GM21723 (cell line): ENCODE measurements at regions not wholly inside any gene's neighbourhood (a gene's known extent, or its start where the extent isn't known, plus 50 kb on each side); places are given as distances from the start of the nearest gene placed in this dataset.
"Not testable (repeated sequence)": the region's sequence is repeated elsewhere in the genome, so short reads cannot be mapped to it uniquely, and the experiment has no call there.

Experiments used
- ATAC-seq: cut with Tn5 transposase; IDR thresholded peaks from one replicate; pipeline ENCODE4 v1.9.1; 2021; ENCODE audit warnings: mild to moderate bottlenecking, moderate library complexity; ENCODE audit not compliant: unreplicated experiment

DNA sequence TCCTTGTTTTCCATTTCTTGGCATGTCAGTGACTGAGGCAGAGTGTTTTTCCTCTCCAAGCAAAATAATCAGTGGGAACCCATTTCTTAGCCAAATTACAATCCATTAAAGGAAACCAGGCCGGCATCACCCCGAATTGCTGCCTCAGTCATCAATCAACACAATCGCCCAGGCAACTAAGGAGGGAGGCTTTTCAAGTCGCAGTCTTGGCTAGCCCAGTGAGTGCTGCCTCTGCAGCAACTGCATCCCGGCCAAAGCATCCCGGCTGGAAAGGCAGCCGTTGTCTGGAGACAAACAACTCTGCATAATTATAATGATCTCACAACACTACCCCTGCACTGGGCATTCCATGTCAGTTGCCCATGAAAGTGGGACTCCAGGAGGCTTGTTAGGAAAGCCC, 213.5 kb upstream of the PRICKLE2 start:
- ATAC-seq = no peak

GRCh38 chr3:64438066-64438465, 212.8 kb upstream of the PRICKLE2 start:
- no peak for ATAC-seq

DNA sequence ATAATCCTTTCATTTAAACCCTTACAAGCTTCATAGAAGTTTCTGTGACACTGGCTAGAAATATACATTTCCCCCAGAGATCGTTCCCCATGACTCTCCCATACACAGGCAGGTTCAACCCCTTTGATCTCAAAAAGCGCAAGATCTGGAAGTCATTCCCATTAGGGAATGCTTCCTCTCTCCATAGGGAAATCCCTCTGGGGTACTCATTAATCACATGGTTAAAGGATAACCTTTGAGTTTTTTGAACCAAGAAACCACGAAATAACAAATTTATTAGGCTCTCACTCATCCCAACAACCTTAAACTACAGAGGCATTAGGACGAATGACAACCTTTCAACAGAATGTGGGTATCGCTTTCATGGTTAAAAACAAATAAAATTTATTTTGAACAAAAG, 211.9 kb upstream of the PRICKLE2 start:
- no peak for ATAC-seq

DNA sequence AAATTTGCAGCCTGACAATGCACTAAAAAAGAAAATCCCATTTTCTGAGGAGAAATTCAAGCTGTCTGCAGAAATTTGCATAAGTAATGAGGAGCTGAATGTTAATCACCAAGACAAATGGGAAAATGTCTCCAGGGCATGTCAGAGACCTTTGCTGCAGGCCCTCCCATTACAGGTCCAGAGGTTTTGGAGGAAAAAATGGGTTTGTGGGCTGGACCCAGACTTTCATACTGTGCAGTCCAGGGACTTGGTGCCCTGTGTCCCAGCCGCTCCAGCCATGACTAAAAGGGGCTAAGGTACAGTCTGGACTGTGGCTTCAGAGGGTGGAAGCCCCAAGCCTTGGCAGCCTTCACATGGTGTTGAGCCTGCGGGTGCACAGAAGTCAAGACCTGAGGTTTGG, 209.8 kb upstream of the PRICKLE2 start:
- not testable (repeated sequence) for ATAC-seq

GRCh38 chr3:64432870-64433269, 207.6 kb upstream of the PRICKLE2 start:
- ATAC-seq = no peak

DNA sequence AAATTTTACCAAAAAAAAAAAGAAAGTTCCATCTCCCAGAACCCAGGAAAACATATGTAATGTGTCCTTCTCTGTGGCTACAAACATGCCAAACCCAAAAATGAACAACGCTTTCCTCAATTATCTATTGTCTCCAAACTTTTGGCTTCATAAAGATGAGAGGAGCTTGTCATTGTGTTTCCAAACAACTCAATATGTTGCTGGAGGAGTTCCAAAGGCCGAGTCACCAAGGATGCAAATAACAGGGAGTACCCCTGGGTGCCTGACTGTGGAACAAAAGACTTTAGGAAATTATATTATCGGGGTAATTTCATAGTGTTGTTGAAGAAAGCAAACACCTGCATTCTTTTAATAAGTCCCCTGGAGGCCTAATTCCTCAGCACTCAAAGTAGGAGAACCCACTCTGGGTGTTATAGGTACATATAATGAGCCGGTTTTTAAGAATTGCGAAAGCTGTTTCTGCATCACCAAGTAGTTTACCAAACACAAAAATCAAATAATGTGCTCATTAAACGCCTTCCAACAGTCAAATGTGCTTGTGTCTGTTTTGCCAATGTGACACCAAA, 206.3 kb upstream of the PRICKLE2 start:
- no peak for ATAC-seq

GRCh38 chr3:64427671-64428070, 202.4 kb upstream of the PRICKLE2 start:
- no peak for ATAC-seq

GRCh38 chr3:64426551-64426950, 201.3 kb upstream of the PRICKLE2 start:
- ATAC-seq = no peak

DNA sequence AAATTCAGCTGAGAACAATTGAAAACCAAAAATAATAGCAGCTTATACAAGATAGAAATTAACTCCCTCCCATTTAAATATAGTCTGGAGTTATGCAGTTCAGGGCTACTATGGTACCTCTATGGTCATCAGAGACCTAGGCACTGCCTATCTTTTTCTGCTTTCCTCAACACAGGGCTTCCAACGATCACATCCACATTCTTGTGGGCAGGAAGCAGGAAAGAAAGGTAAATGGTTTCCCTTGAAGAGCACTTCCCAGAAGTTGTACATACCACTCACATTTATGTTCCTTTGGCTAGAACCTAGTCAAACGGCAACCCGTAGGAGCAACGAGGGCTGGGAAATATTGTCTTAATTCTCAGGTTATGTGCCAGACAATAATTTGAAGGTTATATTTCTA, 197.7 kb upstream of the PRICKLE2 start:
- no peak for ATAC-seq

DNA sequence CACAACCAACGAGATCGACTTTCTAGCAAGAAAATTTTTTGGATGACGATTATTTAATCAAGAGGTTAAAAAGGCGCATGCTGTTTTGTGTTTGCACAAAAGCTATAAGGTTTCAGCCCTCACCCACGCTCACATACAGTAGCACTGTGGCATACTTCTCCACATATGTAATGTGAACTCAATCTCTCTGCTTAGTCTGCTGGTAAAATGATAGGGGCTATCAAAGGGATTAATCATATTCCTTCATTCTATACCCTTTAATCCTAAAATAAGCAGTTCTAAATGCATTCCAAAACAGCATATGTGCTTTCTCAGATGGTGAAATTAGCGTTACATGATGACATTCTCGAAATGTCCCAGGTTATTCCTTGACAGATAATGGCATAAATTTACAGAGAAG, 196.9 kb upstream of the PRICKLE2 start:
- no peak for ATAC-seq

DNA sequence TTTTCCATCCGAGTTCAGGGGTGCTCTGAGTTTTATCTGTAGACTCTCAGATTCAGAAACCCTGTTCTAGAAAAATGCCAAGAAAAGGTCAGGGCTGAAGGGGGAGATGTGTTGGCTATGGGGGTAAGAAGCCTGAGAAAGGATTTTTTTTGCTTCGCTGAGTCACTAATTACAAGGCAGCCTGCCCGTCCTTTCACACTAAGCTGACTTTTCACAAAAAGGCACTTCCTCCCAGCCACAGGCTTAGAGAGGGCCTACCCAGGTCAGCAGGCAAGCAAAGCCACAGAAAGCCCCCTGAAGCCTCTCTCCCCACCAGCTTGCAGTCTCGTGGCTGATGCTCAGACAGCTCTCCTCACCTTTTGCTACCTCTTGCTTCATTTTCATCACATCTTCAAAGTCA, 192.6 kb upstream of the PRICKLE2 start:
- ATAC-seq = no peak

DNA sequence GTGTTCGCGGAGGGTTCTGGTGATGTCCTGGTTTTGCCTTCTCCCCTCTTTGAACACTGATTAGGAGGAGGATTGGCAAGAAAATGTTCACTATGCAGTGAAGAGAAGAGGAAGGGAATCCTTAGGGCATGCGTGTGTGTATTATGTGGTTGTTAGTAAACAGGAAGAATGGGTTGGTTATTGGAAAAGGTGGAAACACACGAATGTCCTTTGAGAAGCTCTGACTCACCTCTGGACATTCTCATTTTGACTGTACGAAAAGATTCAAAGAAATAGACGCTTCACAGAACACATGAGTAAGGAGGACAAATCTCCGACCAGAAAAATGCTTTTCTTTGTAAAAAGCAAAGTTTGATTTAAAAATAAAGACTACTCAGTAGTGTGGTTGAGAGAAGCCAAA, 188.8 kb upstream of the PRICKLE2 start:
- no peak for ATAC-seq

DNA sequence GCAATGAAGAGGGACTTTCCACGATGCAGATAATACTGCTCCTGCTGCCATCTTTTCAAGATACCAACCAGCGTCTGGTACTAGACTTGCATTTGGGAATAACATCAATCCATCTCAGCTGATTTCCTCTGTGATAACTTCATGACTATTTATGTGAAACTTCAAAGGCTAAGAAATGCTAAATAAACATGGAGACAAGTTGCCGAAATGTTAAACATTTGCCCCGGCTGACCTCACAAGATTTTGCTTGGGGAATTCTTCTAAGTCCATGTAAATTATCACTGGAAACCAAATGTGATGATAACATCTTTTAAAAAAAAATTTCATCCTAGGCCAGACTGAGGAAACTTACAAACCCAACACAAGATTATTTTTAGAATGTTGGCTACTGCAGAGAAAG, 185.8 kb upstream of the PRICKLE2 start:
- no peak for ATAC-seq

- ATAC-seq = no peak
Observed at GRCh38 chr3:64410226-64410625, 185.0 kb upstream of the PRICKLE2 start.

DNA sequence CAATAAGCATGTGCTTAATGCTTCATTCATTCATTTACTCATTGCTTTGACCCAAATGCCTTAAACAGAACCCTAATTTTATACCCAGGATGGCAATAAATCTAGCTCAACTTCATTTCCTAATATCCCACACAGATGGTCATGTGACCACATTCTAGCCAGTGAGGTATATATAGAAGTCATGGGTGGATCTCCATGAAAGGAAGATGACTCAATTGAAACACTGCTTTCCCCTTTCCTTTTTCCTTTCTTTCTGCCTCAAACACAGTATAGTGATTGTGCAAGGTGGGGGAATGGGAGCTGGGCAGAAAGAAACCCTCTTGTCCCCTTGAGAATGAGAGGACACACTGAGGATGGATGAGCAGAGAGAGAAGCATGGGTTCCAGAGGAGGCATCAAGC, 183.5 kb upstream of the PRICKLE2 start:
- no peak for ATAC-seq

GRCh38 chr3:64406271-64406670, 181.0 kb upstream of the PRICKLE2 start:
- ATAC-seq = no peak

DNA sequence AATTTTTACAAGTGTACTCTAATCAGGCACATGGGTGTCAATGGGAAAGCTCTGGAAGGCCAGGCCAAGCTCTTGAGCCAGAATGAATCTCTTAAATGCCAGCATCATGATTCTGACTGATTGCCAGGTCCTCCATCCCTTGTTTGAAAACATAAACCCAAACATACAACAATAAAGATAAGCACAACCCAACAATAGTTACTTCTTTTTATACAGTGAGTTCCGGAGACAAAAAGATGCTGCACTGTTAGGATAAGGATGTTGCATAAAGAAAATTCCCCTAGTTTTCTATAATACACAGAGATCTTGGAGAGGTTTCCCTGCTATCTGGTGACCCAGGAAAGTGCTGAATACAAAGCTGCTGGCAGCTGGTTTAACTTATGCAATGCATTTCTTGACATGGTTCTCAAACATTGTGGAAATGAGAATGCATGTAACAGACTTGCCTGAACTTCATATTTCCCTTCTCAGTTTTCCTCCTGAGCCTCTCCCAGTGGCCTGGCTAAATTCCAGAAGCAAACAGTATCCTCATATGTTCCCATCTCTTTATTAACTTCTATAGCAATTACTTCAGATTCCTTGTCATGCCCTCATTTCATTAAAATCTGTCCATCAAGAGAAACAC, 180.1 kb upstream of the PRICKLE2 start:
- no peak for ATAC-seq

- no peak for ATAC-seq
Observed at GRCh38 chr3:64400706-64401105, 175.4 kb upstream of the PRICKLE2 start.

DNA sequence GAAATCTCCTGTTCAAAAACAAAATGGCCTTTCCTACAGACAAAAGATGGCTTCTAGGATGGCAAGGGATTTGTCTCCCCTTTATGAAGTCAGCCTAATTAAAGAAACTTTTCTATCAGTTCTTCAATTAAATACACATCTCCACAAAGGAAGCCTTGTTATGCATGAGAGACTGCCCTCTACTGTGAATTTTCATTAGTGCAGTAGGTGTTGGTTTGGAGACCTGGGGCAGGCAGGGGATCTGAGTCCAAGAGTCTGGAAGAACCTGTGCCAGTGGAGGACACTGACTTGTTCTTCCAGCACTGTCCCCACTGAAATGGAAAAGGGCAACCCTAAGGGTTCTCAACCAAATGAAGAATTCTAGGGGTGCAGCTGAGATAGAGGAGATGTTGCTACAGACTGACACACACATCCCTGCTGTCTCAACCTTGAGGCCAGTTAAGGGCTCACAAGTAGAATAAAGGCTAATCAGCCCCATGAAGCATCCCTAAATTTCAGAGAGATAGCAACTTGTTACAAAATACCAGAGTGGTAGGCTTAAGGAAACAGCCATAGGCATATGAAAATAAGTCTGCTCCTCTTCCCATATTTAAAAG, 174.0 kb upstream of the PRICKLE2 start:
- ATAC-seq = peak; percentile 73

GRCh38 chr3:64398476-64398875, 173.2 kb upstream of the PRICKLE2 start:
- ATAC-seq = no peak

DNA sequence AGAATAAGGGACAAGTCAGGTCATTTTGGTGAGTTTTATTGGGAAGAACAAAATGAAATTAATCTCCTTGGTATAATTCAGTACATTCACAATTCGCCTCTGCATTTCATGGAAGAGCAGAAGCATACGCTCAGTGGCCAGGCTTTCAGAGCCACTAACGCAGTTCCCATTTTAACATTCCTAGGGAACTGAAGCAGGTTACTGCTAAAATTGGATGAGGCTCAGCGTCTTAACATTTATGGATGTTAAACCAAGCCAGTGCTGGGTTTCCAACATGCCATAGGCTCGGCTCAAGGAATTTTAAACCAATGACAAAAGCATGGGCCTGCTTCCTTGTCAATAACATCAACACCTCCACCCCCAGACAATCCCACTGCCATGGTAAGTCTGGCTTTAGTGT, 172.7 kb upstream of the PRICKLE2 start:
- ATAC-seq = no peak

DNA sequence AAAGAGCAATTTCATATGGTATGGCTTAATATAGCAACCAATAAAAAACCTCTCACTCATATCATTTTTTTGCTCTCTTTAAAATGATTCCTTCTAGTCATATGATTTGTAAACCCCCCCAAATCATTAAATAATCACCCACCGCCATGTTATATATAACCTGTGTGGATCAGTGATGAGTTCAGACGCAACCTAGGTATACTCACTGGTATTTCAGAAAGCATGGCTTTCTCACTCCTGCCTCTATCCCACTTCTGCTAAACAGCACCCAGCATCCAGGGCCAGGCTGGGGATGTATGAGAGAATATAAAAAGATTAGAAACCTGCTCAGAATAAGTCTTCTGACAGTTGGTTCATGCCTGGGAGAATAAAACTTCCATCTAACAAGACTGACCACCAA, 172.3 kb upstream of the PRICKLE2 start:
- ATAC-seq = no peak

DNA sequence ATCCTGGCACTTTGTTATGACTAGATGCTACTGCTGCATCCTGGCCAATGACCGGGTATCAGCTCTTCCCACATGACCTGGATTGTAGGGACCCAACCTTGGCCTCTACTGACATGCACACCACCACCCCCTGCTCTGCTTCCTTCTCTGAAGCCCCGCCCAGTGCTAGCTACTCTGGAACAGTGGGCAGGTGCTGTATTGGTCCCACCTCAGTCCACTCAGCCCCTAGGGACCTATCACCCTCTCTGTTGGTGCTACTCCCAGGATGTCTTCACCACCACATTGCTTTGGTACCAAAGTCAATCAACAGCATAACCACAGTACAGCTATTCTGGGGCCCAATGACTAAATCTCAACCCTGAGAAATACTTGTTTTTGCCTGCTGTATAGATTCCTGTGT, 170.2 kb upstream of the PRICKLE2 start:
- ATAC-seq = no peak
